ENCODE measurements at regions not wholly inside any gene's neighbourhood (a gene's known extent, or its start where the extent isn't known, plus 50 kb on each side); places are given as distances from the start of the nearest gene placed in this dataset.

GRCh38 chr2:180573951-180574350, 406.5 kb upstream of the UBE2E3 start:
- DNase-seq, result no peak
- TF ChIP-seq POLR2A (IDR thresholded peaks at IDR 0.05), result no peak
- no peak for TF ChIP-seq CTCF (IDR thresholded peaks at IDR 0.05)
- Histone ChIP-seq H3K27ac (no peak overlapping the region), H3K9me3 (no peaks in the 10 kb centered on the region), H3K4me1 (no peaks in the 10 kb centered on the region), H3K27me3 (no peaks in the 10 kb centered on the region), H3K36me3 (no peaks in the 10 kb centered on the region), H3K4me3 (no peak overlapping the region)

GRCh38 chr2:180572346-180572745, 408.1 kb upstream of the UBE2E3 start:
- DNase-seq, result no peak
- Histone ChIP-seq H3K4me1 (no peaks in the 10 kb centered on the region), H3K27me3 (no peaks in the 10 kb centered on the region), H3K9me3 (no peaks in the 10 kb centered on the region), H3K27ac (no peak overlapping the region), H3K4me3 (no peak overlapping the region), H3K36me3 (no peaks in the 10 kb centered on the region)
- no peak for TF ChIP-seq CTCF (IDR thresholded peaks at IDR 0.05)
- no peak for TF ChIP-seq POLR2A (IDR thresholded peaks at IDR 0.05)

- no peaks in the 10 kb centered on the region for H3K4me1 ChIP-seq
- H3K4me3 ChIP-seq, result no peak overlapping the region
- no peak overlapping the region for H3K27ac ChIP-seq
- H3K36me3 ChIP-seq, result no peaks in the 10 kb centered on the region
- H3K9me3 ChIP-seq, result no peaks in the 10 kb centered on the region
- TF ChIP-seq POLR2A (IDR thresholded peaks at IDR 0.05) (no peak), CTCF (IDR thresholded peaks at IDR 0.05) (no peak)
- DNase-seq, result no peak
- no peaks in the 10 kb centered on the region for H3K27me3 ChIP-seq
Observed at GRCh38 chr2:180571559-180571958, 408.8 kb upstream of the UBE2E3 start.

GRCh38 chr2:180570864-180571263, 409.5 kb upstream of the UBE2E3 start:
- no peak for DNase-seq
- no peak for TF ChIP-seq POLR2A (IDR thresholded peaks at IDR 0.05)
- TF ChIP-seq CTCF (IDR thresholded peaks at IDR 0.05), result no peak
- Histone ChIP-seq H3K27me3 (no peaks in the 10 kb centered on the region), H3K4me3 (no peak overlapping the region), H3K27ac (no peak overlapping the region), H3K36me3 (no peaks in the 10 kb centered on the region), H3K4me1 (no peaks in the 10 kb centered on the region), H3K9me3 (no peaks in the 10 kb centered on the region)

GRCh38 chr2:180564051-180564450, 416.4 kb upstream of the UBE2E3 start:
- Histone ChIP-seq H3K36me3 (no peaks in the 10 kb centered on the region), H3K27ac (no peak overlapping the region), H3K9me3 (no peaks in the 10 kb centered on the region), H3K27me3 (no peaks in the 10 kb centered on the region), H3K4me3 (no peak overlapping the region), H3K4me1 (no peaks in the 10 kb centered on the region)
- TF ChIP-seq POLR2A (IDR thresholded peaks at IDR 0.05), result no peak
- no peak for TF ChIP-seq CTCF (IDR thresholded peaks at IDR 0.05)
- no peak for DNase-seq

- Histone ChIP-seq H3K4me1 (no peaks in the 10 kb centered on the region), H3K36me3 (no peaks in the 10 kb centered on the region), H3K27ac (no peak overlapping the region), H3K27me3 (no peaks in the 10 kb centered on the region), H3K9me3 (no peaks in the 10 kb centered on the region), H3K4me3 (no peak overlapping the region)
- TF ChIP-seq CTCF (IDR thresholded peaks at IDR 0.05) (no peak), POLR2A (IDR thresholded peaks at IDR 0.05) (no peak)
- no peak for DNase-seq
Observed at GRCh38 chr2:180562378-180562777, 418.0 kb upstream of the UBE2E3 start.

Data from Peyer's patch (tissue), 4 donors.